Femur (tissue), 1 donor: ENCODE measurements at regions not wholly inside any gene's neighbourhood (a gene's known extent, or its start where the extent isn't known, plus 50 kb on each side); places are given as distances from the start of the nearest gene placed in this dataset.

ENCODE experiments used
- DNase-seq: peaks from one replicate; pipeline ENCODE4 v3.0.0-alpha.2; 2017

DNA sequence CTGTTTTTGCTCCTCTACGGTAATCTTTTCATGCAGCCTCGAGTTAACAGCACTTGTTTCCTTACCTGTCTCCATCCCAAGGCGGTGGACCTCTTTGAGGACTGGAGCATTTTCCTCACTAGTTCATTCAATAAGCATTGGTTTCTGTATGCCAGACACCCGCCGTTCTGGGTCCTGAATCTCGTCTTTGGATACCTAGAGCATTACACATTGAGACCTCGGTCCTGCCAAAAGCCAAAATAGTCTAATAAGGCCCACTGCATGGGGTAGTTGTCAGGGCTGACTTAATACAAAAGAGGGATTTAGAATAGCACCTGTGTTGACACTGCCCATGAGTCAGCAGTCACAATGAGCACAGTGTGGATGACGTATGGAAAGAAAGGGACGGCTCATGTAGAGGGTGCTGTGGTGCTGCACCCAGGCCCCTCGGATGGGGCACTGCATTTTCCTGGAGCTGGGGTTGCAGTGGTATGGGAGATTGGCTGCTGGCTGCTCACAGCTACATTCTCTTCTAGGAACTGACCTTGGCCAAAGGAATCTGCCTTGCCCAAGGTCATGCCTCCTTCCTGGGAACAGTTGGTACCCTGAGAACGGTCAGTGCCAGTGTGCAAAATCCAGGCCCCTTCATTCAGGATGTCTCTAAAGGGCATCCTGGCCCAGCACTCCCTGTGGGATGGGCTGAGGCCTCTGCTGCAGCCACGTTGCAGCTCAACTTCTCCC lies 126.9 kb upstream of the NCK2 start:
- DNase-seq, result no peak

DNA sequence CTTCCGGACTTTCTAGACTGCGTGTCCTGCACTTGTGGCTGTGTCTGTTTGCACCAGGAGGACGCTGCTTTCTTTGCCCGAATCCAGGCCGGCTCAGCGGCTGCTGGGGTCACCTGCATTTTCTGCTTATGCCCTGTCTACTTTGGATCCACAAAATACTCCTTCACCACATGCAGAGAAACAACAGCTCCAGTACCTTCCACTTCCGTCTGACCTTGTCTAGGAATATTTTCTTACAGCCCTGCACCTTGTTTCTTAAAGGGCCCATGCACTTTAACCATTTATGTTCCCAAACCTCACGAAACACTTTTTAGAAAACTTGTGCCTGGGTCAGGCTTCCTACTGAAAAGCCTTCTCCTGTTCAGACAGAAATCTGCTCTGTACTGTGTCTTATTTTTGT lies 129.4 kb upstream of the NCK2 start:
- DNase-seq, result no peak

GRCh38 chr2:105611811-105612424 lies 132.8 kb upstream of the NCK2 start:
- peak; percentile 44 for DNase-seq

DNA sequence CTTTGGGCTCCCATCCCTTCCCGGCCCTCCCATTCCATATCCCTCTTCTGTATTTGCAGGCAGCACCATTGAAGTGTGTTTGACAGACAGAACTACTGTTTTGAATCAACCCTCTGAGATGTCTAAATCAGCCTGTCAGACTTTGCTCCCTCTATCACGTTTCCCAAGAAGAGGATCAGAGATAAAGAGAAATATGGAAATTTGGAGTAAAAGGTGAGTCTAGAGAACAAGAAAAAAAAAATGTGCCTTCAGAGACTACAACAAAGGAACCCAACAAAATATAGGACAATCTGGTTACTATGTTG lies 133.4 kb upstream of the NCK2 start:
- DNase-seq, result no peak

- DNase-seq, result peak; percentile 44
Measured at GRCh38 chr2:105610576-105611332, 134.0 kb upstream of the NCK2 start.

- DNase-seq, result no peak
Measured at GRCh38 chr2:105609746-105610402, 134.8 kb upstream of the NCK2 start.

DNA sequence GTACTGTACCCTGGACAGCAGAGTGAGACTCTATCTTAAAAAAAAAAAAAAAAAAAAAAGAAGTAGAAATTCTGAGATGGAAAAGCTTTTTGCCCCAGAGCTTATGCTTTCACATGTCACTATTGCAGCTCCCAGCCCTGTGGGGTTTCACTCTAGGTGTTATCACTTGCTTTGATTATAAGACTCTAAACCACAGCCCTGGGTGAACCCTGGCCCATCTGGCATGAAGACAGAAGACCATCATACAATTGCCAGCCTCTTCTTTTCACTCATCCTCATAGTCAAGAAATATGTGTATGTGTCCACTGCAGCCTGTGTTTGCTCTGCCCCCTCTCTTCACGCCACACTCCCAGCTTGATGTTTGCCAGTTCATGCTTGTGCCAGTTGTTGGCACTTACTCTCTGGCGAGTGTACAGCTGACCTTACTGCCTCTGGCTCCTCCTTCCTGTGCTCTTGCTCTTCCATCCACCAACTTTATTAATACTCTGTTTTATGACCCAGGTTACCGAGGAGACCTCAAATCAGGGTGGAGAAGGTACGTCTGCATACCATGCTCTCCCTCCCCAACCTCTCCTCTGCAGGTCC lies 136.7 kb upstream of the NCK2 start:
- no peak for DNase-seq

- no peak for DNase-seq
Measured at GRCh38 chr2:105606081-105606480, 138.6 kb upstream of the NCK2 start.

GRCh38 chr2:105604938-105605337 lies 139.8 kb upstream of the NCK2 start:
- peak; percentile 60 for DNase-seq

DNA sequence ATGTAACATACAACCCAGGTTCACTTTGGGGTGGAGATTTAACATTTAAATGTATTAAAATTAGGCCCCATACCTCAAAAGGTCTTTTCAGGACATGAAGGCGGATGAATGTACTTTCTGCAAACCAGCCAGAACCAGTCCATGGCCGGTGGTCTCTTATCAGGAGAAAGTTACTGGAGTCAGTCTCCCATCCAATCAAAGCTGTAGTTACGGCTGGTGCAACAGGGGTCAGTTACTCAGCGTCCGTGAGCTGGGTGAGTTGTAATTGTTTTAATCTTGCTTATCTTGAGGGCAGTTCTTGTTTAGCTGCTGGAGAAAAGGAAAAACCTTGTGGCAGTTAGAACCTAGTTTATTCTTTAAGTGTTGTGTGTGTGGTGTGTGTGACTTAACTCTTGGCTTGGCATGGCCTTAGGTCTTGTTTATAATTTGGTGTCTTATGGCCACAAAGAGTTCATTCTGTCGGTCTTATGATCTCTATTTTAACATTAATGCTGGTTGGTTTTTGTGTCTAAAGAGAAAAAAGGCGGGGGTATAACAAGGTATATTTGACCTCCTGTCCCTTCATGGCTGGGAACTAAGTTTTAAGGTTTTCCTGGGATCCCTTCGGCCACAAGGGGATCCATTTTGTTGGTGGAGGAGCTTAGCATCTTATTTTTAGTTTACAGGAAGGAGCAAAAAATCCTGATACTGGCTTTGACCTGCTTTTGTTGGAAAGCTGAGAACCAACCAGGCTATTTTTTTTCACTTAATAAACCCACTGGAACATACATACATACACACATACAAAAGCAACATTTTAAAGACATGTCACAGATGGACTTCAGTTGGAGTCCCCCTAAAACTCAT lies 143.5 kb upstream of the NCK2 start:
- DNase-seq, result no peak

DNA sequence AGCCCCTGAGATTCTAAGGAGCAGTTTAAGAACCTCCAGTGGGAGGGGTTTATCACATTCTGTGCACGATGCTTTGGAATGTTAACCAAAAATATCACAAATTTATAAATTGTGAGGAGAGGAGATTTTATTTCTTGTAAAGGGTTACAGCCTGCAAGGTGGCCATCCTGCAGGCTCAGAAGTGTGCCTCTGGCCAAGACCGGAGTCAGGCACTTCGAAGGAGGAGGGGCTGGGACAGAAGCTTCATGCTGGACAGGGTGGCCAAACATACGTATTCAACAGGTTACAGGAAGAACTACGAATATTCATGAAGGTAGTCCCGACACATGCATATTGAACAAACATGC lies 144.1 kb upstream of the NCK2 start:
- DNase-seq, result no peak

DNA sequence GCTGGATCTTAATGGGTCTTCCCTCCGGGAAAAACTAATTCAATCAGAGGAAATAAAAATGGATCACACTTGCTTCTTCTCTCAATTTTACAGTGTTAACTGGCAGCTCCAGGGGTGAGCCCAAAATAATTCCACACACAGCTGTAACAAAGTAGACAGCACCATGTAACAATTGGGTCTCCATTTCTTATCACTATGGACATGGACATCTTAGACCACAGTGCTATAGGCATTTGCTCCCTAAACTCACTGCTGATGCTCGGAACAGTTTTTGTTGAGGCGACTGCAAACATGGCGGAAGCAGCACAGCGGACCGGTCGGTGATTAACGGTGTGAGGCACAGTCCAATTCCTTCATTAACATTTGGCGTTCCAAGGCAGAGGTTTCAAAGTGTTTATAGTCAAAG lies 144.7 kb upstream of the NCK2 start:
- DNase-seq, result no peak

DNA sequence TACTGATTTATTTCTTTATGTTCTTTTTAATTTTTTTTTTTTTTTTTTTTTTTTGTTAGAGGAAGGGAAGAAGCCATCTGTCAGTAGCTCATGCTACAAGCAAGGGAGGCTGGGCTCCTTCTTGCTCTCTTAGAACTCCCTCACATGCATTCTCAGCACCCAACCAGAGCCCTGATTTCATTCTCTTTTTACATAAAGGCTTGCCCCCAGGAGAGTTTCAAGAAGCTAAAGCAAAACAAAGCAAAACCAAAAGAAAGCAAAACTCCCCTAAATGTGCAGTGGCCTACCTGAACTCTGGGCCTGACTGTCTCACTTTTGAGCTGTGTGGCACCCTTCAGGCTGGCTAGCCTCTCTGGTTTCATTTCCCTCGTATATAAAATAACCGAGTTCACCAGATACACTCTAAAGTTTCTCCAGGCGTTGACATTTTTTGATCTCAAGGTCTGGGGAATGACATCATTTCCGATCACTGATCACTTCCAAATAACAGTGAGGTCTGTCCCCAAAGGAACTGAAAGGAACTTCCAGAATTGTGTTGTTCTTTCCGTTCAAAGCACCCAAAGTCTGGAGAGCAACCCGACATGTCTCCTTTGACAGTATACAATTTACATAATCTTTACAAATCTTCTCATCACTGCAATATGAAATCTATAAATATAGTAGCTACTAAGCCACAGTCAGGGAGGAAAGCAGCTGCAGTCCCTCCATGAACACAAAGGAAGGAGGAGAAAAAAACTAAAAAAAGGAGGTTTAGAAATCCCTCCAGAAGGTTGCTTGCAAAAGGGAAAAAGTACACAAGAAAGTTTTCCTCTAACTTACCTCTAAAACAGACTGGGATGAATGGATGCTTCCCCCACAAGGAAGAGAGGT lies 145.6 kb upstream of the NCK2 start:
- no peak for DNase-seq

GRCh38 chr2:105597806-105598803 lies 146.6 kb upstream of the NCK2 start:
- DNase-seq, result no peak

- DNase-seq, result no peak
Measured at GRCh38 chr2:105597011-105597805, 147.5 kb upstream of the NCK2 start.

DNA sequence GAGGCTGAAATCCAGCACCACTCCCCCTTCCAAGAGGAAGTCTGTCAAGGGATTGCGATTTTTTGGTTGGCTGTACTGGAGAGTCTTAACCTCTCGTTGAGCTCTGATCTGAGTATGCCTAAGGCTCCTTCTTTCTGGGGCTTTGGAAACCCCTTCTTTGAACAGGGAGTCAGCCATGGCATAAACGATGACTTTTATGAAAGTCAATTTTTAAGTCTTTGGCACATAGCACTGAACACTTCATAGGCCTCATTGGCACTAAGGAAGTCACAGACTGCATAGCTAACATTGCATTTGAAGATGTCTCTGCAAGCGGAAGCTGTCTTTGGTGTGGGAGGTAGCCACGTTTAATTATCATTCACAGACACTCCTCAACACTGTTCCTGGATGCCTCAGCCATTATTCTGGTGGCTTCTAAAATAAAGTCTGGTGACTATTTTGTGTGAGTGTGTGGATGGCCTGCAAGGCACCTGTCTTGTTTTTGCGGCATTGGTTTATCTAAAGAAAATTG lies 148.2 kb upstream of the NCK2 start:
- no peak for DNase-seq

- no peak for DNase-seq
Measured at GRCh38 chr2:105595536-105595935, 149.2 kb upstream of the NCK2 start.

DNA sequence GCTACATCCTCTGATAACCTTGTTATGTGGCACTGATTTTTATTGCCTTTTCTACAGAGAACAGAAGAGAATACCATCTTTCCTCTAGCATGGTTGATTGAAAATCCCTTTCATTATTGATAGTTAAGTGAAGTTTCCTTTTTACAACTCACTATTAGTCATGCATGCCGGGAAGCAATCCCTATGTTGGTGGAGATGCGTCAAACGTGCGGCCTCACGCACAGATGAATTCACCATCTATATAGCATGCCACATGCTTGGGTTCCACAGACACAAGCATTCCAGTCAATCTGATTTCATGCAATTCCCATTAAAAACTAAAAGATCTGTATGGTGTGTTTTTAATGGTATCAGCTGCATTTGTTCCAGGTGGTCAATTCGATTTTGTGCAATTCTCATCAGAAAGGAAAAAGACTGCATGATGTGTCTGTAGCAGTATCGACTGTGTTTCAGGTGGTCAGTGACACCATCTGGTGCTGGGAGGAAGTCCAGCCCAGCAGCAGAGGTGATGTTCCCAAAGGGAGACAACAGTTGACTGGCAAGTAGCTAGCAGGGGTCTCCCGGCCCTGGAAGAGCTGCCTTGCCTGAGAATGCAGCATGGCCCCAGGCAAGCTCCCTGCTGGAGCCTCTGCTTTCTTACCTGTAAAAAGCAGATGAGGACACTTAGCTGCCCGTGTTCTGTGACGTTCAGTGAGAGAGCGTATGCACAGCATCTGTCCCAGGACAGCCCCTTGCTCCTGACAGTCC lies 151.3 kb upstream of the NCK2 start:
- DNase-seq, result no peak
